Astrocyte of the cerebellum (primary cell): ENCODE measurements at regions not wholly inside any gene's neighbourhood (a gene's known extent, or its start where the extent isn't known, plus 50 kb on each side); places are given as distances from the start of the nearest gene placed in this dataset.

Experiments
- DNase-seq: peaks from one replicate; pipeline ENCODE4 v3.0.0-alpha.2; 2011; ENCODE audit warnings: low read depth
- H3K4me3 ChIP-seq: 2 replicates; pipeline ENCODE4 v1.5.1; 2011; ENCODE audit warnings: mild to moderate bottlenecking, low read depth, low read length, moderate library complexity
- in situ Hi-C: cut with HindIII; loops from 2 replicates; pipeline ENCODE4 v1.10.0; 2017; ENCODE audit warnings: low sequenced_read_pairs
- TF ChIP-seq, protein P1 (sequence below): IDR thresholded peaks from 2 replicates; pipeline ENCODE4 v1.5.1; 2012; ENCODE audit warnings: low read length, low read depth, moderate library complexity, mild to moderate bottlenecking; ENCODE audit errors: missing control alignments

DNA sequence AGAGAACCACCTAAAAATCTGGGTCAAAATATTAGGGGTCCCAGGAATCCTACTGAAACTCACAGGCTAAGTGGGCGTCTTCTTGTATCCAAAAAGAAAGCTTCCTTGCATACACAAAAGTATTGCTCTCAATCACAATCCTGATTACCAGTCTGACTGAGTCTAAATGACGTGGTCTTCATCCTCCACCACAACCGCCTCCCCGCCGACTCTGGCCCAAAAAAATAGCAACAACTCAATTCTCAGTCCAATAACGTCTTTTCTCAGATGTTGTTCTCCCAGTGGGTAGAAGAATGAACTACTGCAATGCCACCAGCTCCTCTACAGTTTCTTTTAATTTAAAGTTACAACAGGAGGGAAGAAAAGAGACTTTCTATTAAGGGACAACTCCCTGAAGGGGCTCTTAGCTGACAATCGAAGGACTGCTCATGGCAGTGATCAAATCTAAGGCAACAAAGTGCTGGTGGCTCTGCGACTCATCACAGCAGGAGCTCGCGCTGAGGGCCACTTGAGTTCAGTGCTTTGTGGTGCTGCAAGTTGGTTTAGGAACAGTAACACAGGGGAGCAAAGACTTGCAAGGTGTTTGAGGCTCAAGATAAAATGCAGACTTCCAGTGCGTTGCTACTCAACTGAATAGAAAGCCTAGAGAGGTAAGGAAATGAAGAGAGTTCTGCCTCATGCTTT is 394.1 kb downstream of the BCAT1 start:
- H3K4me3 ChIP-seq: no peak overlapping the region
- TF ChIP-seq, protein P1, sequence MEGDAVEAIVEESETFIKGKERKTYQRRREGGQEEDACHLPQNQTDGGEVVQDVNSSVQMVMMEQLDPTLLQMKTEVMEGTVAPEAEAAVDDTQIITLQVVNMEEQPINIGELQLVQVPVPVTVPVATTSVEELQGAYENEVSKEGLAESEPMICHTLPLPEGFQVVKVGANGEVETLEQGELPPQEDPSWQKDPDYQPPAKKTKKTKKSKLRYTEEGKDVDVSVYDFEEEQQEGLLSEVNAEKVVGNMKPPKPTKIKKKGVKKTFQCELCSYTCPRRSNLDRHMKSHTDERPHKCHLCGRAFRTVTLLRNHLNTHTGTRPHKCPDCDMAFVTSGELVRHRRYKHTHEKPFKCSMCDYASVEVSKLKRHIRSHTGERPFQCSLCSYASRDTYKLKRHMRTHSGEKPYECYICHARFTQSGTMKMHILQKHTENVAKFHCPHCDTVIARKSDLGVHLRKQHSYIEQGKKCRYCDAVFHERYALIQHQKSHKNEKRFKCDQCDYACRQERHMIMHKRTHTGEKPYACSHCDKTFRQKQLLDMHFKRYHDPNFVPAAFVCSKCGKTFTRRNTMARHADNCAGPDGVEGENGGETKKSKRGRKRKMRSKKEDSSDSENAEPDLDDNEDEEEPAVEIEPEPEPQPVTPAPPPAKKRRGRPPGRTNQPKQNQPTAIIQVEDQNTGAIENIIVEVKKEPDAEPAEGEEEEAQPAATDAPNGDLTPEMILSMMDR: no peak
- DNase-seq: no peak
- in situ Hi-C loops: no loop called here

DNA sequence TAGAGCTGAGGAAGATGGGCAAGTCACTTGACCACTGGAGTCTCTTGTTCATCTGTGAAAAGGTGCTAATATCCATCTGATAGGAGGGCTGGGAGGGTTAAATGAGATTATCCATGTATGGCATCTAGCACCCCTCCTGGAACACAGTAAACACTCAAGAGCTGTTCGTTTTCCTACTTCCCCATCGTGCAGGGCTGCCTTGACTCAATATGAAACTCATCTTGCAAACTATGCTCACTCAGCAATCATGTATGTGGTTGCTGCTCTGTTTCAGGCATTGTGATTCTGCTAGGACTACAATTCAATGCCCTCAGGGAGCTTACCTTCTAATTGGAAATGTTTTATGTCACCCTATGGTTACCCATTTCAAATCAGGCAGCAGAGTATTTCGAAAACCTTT is 395.6 kb downstream of the BCAT1 start:
- in situ Hi-C loops: no loop called here
- DNase-seq: no peak
- TF ChIP-seq, protein P1: no peak

DNA sequence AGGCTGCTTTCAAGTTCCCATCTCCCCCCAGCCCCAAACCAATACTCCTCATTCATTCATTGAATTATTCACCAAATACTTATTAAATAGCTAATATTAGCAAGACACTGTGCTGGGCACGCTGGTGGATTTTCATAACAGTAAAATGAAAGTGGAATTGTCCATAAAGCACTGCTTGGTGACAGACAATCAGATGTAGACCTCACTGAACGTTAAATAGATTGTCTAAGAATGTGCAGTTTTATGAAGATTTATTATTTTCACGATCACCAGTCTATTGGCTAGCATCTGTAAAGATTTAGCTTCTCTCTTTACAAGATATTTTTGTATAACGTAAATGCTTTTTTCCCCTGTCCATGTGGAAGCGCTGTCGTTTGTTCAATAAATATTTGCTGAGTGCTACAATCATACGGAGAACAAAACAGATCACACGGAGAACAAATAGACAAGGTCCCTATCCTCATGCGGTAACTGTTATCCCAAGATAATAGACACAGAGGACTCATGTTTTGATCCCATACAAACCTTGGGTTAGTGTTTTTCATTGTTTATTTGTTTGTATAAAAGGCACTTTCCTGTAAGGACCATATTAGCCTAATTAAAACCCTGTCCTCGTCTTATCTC is 397.6 kb downstream of the BCAT1 start:
- TF ChIP-seq, protein P1: no peak
- in situ Hi-C loops: no loop called here
- DNase-seq: no peak
- H3K4me3 ChIP-seq: peak overlapping the region; percentile 10

More for the DNA sequence above, 395.6 kb downstream of the BCAT1 start:
- no peak overlapping the region for H3K4me3 ChIP-seq

DNA sequence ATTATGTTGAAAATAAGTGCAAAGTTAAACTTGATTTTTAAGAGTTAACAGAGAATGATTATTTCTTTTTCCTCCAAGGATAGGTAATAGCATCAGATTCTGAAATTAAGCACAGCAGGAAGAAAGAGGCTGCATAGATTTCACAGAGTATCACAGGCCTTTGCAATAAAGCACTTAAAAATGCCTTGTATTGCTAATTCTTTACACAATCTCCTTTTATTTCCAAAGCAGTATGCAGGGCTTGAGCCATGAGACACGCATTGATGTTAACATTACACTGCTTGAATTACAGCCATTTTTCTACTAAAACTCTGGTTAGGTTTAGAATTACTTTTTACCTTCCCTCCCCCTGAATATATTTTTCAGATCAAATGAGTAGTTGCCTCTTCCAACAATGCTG is 398.3 kb downstream of the BCAT1 start:
- DNase-seq: no peak
- no peak overlapping the region for H3K4me3 ChIP-seq
- TF ChIP-seq, protein P1: no peak
- in situ Hi-C loops: no loop called here

DNA sequence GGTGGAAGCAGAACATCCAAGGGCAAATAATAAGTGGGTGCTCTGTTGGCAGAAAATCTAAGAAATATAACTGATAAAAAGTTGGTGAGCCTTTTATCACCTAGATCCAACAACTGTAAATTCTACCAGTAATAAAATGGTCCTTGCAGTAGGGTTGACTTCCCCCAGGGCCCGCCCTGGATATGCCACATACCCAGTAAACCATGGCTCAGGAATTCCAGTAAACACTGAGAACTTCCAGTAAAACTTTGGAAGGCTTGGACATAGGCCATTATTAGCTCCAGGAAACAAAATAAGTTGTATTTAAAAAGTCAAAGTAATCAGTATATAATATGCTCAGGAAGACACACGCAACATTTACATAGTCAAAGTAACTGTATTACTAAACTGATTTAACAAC is 402.2 kb downstream of the BCAT1 start:
- H3K4me3 ChIP-seq: no peak overlapping the region
- TF ChIP-seq, protein P1: no peak
- DNase-seq: no peak
- in situ Hi-C loops: no loop called here

DNA sequence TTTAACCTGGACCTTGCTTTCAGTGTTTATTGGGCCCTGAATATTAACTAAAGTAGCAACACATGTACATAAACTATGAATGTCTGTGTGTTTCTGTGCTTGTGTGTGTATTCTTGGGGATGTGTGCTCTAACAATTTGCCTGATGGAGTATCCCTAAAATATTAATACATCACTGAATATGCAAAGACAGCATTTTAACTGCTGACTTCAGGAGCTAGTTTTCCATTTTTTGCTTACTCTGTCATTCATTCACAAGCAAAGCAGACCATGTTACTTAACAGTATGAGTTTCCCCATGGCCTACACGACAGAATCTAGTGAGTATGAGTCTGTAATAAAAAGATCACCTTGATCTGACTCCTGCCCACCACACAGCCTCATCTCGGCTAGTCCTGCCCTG is 402.8 kb downstream of the BCAT1 start:
- in situ Hi-C loops: no loop called here
- H3K4me3 ChIP-seq: no peak overlapping the region
- no peak for DNase-seq
- TF ChIP-seq, protein P1: no peak
